ENCODE measurements at regions not wholly inside any gene's neighbourhood (a gene's known extent, or its start where the extent isn't known, plus 50 kb on each side); places are given as distances from the start of the nearest gene placed in this dataset.
"Not testable (repeated sequence)": the region's sequence is repeated elsewhere in the genome, so short reads cannot be mapped to it uniquely, and the experiment has no call there.

GRCh38 chr5:72649449-72649848 is 142.2 kb upstream of the ZNF366 start:
- no peak for DNase-seq

- DNase-seq = no peak
These were observed 141.3 kb upstream of the ZNF366 start for GRCh38 chr5:72648480-72648879.

GRCh38 chr5:72647806-72648205 is 140.6 kb upstream of the ZNF366 start:
- DNase-seq = no peak

GRCh38 chr5:72646246-72646866 is 139.1 kb upstream of the ZNF366 start:
- no peak for DNase-seq

- DNase-seq = no peak
These were observed 138.0 kb upstream of the ZNF366 start for GRCh38 chr5:72645064-72645846.

- no peak for DNase-seq
These were observed 137.1 kb upstream of the ZNF366 start for GRCh38 chr5:72644296-72644695.

- no peak for DNase-seq
These were observed 134.0 kb upstream of the ZNF366 start for GRCh38 chr5:72641164-72641563.

- no peak for DNase-seq
These were observed 129.8 kb upstream of the ZNF366 start for GRCh38 chr5:72637058-72637457.

GRCh38 chr5:72636565-72636964 is 129.4 kb upstream of the ZNF366 start:
- not testable (repeated sequence) for DNase-seq

GRCh38 chr5:72634444-72634843 is 127.2 kb upstream of the ZNF366 start:
- DNase-seq = no peak

- no peak for DNase-seq
These were observed 126.4 kb upstream of the ZNF366 start for GRCh38 chr5:72633649-72634048.

- DNase-seq = no peak
These were observed 125.8 kb upstream of the ZNF366 start for GRCh38 chr5:72633041-72633445.

GRCh38 chr5:72630721-72631120 is 123.5 kb upstream of the ZNF366 start:
- no peak for DNase-seq

GRCh38 chr5:72630081-72630480 is 122.9 kb upstream of the ZNF366 start:
- no peak for DNase-seq

- no peak for DNase-seq
These were observed 121.7 kb upstream of the ZNF366 start for GRCh38 chr5:72628771-72629371.

GRCh38 chr5:72625332-72625731 is 118.1 kb upstream of the ZNF366 start:
- no peak for DNase-seq

GRCh38 chr5:72624641-72625236 is 117.5 kb upstream of the ZNF366 start:
- DNase-seq = no peak

GRCh38 chr5:72623936-72624335 is 116.7 kb upstream of the ZNF366 start:
- DNase-seq = no peak

- no peak for DNase-seq
These were observed 116.1 kb upstream of the ZNF366 start for GRCh38 chr5:72623323-72623722.

GRCh38 chr5:72622170-72622760 is 115.1 kb upstream of the ZNF366 start:
- no peak for DNase-seq

- DNase-seq = no peak
These were observed 114.4 kb upstream of the ZNF366 start for GRCh38 chr5:72621576-72621975.

- DNase-seq = no peak
These were observed 112.5 kb upstream of the ZNF366 start for GRCh38 chr5:72619677-72620076.

- no peak for DNase-seq
These were observed 112.0 kb upstream of the ZNF366 start for GRCh38 chr5:72619251-72619650.

Measured in GOT3 (cell line).